SJCRH30 (cell line): ENCODE measurements at regions not wholly inside any gene's neighbourhood (a gene's known extent, or its start where the extent isn't known, plus 50 kb on each side); places are given as distances from the start of the nearest gene placed in this dataset.

Experiments
- DNase-seq, 2 experiments: peaks; one replicate each; pipeline ENCODE4 v3.0.0-alpha.2; 2015 to 2020
- H3K27ac ChIP-seq: fragments of 250-450 bp; sonication (Bioruptor Pico); 2 replicates; pipeline ENCODE4 v1.5.1; 2020; ENCODE audit warnings: mild to moderate bottlenecking, moderate library complexity
- H3K27me3 ChIP-seq: fragments of 250-450 bp; sonication (Bioruptor Pico); 2 replicates; pipeline ENCODE4 v1.5.1; 2020; ENCODE audit warnings: mild to moderate bottlenecking, moderate library complexity
- H3K36me3 ChIP-seq: fragments of 250-450 bp; sonication (Bioruptor Pico); 2 replicates; pipeline ENCODE4 v1.5.1; 2020; ENCODE audit warnings: mild to moderate bottlenecking, moderate library complexity
- H3K4me1 ChIP-seq: fragments of 250-450 bp; sonication (Bioruptor Pico); 2 replicates; pipeline ENCODE4 v1.5.1; 2020; ENCODE audit warnings: mild to moderate bottlenecking, moderate library complexity
- H3K4me3 ChIP-seq: fragments of 250-450 bp; sonication (Bioruptor Pico); 2 replicates; pipeline ENCODE4 v1.5.1; 2020; ENCODE audit warnings: mild to moderate bottlenecking, moderate library complexity
- H3K9me3 ChIP-seq: fragments of 250-450 bp; sonication (Bioruptor Pico); replicated peaks from 2 replicates; pipeline ENCODE4 v1.5.1; 2020; ENCODE audit warnings: mild to moderate bottlenecking, moderate library complexity

GRCh38 chr2:5125017-5125730, 567.0 kb upstream of the SOX11 start:
- H3K4me3 ChIP-seq, result no peak overlapping the region
- peak in 1 of 2 experiments; percentile 35 for DNase-seq
- no peaks in the 10 kb centered on the region for H3K4me1 ChIP-seq
- no peaks in the 10 kb centered on the region for H3K27me3 ChIP-seq
- no peak overlapping the region for H3K27ac ChIP-seq
- H3K9me3 ChIP-seq, result no peaks in the 10 kb centered on the region
- H3K36me3 ChIP-seq, result no peaks in the 10 kb centered on the region

GRCh38 chr2:5132281-5132680, 559.9 kb upstream of the SOX11 start:
- H3K9me3 ChIP-seq, result no peaks in the 10 kb centered on the region
- no peak overlapping the region for H3K4me3 ChIP-seq
- H3K27ac ChIP-seq, result no peak overlapping the region
- no peaks in the 10 kb centered on the region for H3K36me3 ChIP-seq
- no peaks in the 10 kb centered on the region for H3K4me1 ChIP-seq
- no peak for DNase-seq
- H3K27me3 ChIP-seq, result no peaks in the 10 kb centered on the region; the same call in 1 of the 2 replicates

- H3K27me3 ChIP-seq, result no peaks in the 10 kb centered on the region
- no peaks in the 10 kb centered on the region for H3K36me3 ChIP-seq
- H3K4me3 ChIP-seq, result no peak overlapping the region
- no peak for DNase-seq
- H3K27ac ChIP-seq, result no peak overlapping the region
- no peaks in the 10 kb centered on the region for H3K9me3 ChIP-seq
- H3K4me1 ChIP-seq, result no peaks in the 10 kb centered on the region
Observed at GRCh38 chr2:5140347-5140746, 551.8 kb upstream of the SOX11 start.

- Histone ChIP-seq H3K4me1 (no peaks in the 10 kb centered on the region), H3K36me3 (no peaks in the 10 kb centered on the region), H3K27me3 (no peaks in the 10 kb centered on the region), H3K4me3 (no peak overlapping the region), H3K27ac (no peak overlapping the region), H3K9me3 (no peaks in the 10 kb centered on the region)
- DNase-seq, result no peak
Observed at GRCh38 chr2:5144159-5144558, 548.0 kb upstream of the SOX11 start.

- H3K4me1 ChIP-seq, result no peaks in the 10 kb centered on the region
- H3K4me3 ChIP-seq, result no peak overlapping the region
- DNase-seq, result no peak
- no peaks in the 10 kb centered on the region for H3K27me3 ChIP-seq
- no peaks in the 10 kb centered on the region for H3K36me3 ChIP-seq
- H3K9me3 ChIP-seq, result no peaks in the 10 kb centered on the region
- H3K27ac ChIP-seq, result no peak overlapping the region
Observed at GRCh38 chr2:5145053-5145452, 547.1 kb upstream of the SOX11 start.

GRCh38 chr2:5145801-5146200, 546.4 kb upstream of the SOX11 start:
- Histone ChIP-seq H3K36me3 (no peaks in the 10 kb centered on the region), H3K27me3 (no peaks in the 10 kb centered on the region), H3K4me1 (no peaks in the 10 kb centered on the region), H3K4me3 (no peak overlapping the region), H3K9me3 (no peaks in the 10 kb centered on the region), H3K27ac (no peak overlapping the region)
- no peak for DNase-seq

GRCh38 chr2:5148392-5149085, 543.6 kb upstream of the SOX11 start:
- H3K27ac ChIP-seq, result no peak overlapping the region

GRCh38 chr2:5150871-5151270, 541.3 kb upstream of the SOX11 start:
- Histone ChIP-seq H3K4me3 (no peak overlapping the region), H3K27me3 (no peaks in the 10 kb centered on the region), H3K4me1 (no peaks in the 10 kb centered on the region), H3K9me3 (no peaks in the 10 kb centered on the region), H3K27ac (no peak overlapping the region), H3K36me3 (no peaks in the 10 kb centered on the region)
- DNase-seq, result no peak

More at GRCh38 chr2:5148392-5149085, 543.6 kb upstream of the SOX11 start:
- no peak overlapping the region for H3K4me3 ChIP-seq
- no peaks in the 10 kb centered on the region for H3K27me3 ChIP-seq
- H3K9me3 ChIP-seq, result no peaks in the 10 kb centered on the region
- no peaks in the 10 kb centered on the region for H3K36me3 ChIP-seq
- no peaks in the 10 kb centered on the region for H3K4me1 ChIP-seq
- no peak for DNase-seq

- Histone ChIP-seq H3K27ac (no peak overlapping the region), H3K27me3 (no peaks in the 10 kb centered on the region), H3K4me3 (no peak overlapping the region), H3K4me1 (no peaks in the 10 kb centered on the region), H3K36me3 (no peaks in the 10 kb centered on the region), H3K9me3 (0 out of 2 replicates have a peak, but pooled peaks cover 2% of the 10 kb centered on the region)
- DNase-seq, result no peak
Observed at GRCh38 chr2:5164776-5165525, 527.2 kb upstream of the SOX11 start.

GRCh38 chr2:5172923-5173322, 519.3 kb upstream of the SOX11 start:
- Histone ChIP-seq H3K9me3 (no peaks in the 10 kb centered on the region), H3K27ac (no peak overlapping the region), H3K36me3 (no peaks in the 10 kb centered on the region), H3K4me1 (no peaks in the 10 kb centered on the region), H3K27me3 (no peaks in the 10 kb centered on the region), H3K4me3 (no peak overlapping the region)
- no peak for DNase-seq

- Histone ChIP-seq H3K36me3 (no peaks in the 10 kb centered on the region), H3K4me3 (no peak overlapping the region), H3K27ac (no peak overlapping the region)
Observed at GRCh38 chr2:5173876-5174535, 518.2 kb upstream of the SOX11 start.

GRCh38 chr2:5175231-5175630, 517.0 kb upstream of the SOX11 start:
- H3K9me3 ChIP-seq, result no peaks in the 10 kb centered on the region
- no peak for DNase-seq

More at GRCh38 chr2:5173876-5174535, 518.2 kb upstream of the SOX11 start:
- no peak for DNase-seq
- H3K4me1 ChIP-seq, result no peaks in the 10 kb centered on the region
- no peaks in the 10 kb centered on the region for H3K9me3 ChIP-seq
- H3K27me3 ChIP-seq, result no peaks in the 10 kb centered on the region

GRCh38 chr2:5176764-5177163, 515.4 kb upstream of the SOX11 start:
- DNase-seq, result no peak
- no peaks in the 10 kb centered on the region for H3K36me3 ChIP-seq

More at GRCh38 chr2:5175231-5175630, 517.0 kb upstream of the SOX11 start:
- no peaks in the 10 kb centered on the region for H3K27me3 ChIP-seq
- no peaks in the 10 kb centered on the region for H3K4me1 ChIP-seq
- no peak overlapping the region for H3K27ac ChIP-seq
- H3K4me3 ChIP-seq, result no peak overlapping the region
- H3K36me3 ChIP-seq, result no peaks in the 10 kb centered on the region

GRCh38 chr2:5183031-5183430, 509.2 kb upstream of the SOX11 start:
- no peak for DNase-seq
- no peak overlapping the region for H3K4me3 ChIP-seq
- H3K27me3 ChIP-seq, result no peaks in the 10 kb centered on the region
- no peaks in the 10 kb centered on the region for H3K9me3 ChIP-seq
- H3K4me1 ChIP-seq, result no peaks in the 10 kb centered on the region
- H3K27ac ChIP-seq, result no peak overlapping the region
- no peaks in the 10 kb centered on the region for H3K36me3 ChIP-seq

More at GRCh38 chr2:5176764-5177163, 515.4 kb upstream of the SOX11 start:
- Histone ChIP-seq H3K9me3 (no peaks in the 10 kb centered on the region), H3K4me3 (no peak overlapping the region), H3K27ac (no peak overlapping the region), H3K4me1 (no peaks in the 10 kb centered on the region), H3K27me3 (no peaks in the 10 kb centered on the region)

GRCh38 chr2:5187283-5187682, 504.9 kb upstream of the SOX11 start:
- H3K4me3 ChIP-seq, result no peak overlapping the region
- H3K36me3 ChIP-seq, result no peaks in the 10 kb centered on the region
- no peaks in the 10 kb centered on the region for H3K9me3 ChIP-seq
- no peak for DNase-seq
- no peaks in the 10 kb centered on the region for H3K4me1 ChIP-seq
- no peaks in the 10 kb centered on the region for H3K27me3 ChIP-seq
- H3K27ac ChIP-seq, result no peak overlapping the region
